GM19438 (cell line): ENCODE measurements at regions not wholly inside any gene's neighbourhood (a gene's known extent, or its start where the extent isn't known, plus 50 kb on each side); places are given as distances from the start of the nearest gene placed in this dataset.

Experiments used
- ATAC-seq: cut with Tn5 transposase; IDR thresholded peaks from one replicate; pipeline ENCODE4 v1.9.1; 2021; ENCODE audit warnings: low read depth; ENCODE audit not compliant: unreplicated experiment

DNA sequence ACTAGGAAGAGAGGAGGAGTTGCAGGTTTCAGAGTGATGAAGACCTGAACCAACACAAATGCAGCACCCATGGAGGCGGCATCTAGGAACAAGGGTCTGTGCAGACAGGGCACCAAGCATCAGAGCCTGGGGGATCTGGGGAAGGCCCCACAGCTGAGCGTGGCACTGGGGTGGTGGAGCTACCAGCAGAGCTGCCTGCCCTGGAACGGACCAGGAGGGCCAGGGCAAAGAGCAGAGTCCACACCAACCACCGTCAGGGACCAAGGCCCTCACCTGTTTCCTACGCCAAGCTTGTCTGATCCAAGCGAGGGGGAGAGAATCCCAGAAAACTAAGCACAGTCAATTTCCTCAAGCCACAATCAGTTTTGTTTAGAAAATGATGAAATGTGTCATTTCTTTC, 79.0 kb upstream of the SYT6 start:
- ATAC-seq: no peak

DNA sequence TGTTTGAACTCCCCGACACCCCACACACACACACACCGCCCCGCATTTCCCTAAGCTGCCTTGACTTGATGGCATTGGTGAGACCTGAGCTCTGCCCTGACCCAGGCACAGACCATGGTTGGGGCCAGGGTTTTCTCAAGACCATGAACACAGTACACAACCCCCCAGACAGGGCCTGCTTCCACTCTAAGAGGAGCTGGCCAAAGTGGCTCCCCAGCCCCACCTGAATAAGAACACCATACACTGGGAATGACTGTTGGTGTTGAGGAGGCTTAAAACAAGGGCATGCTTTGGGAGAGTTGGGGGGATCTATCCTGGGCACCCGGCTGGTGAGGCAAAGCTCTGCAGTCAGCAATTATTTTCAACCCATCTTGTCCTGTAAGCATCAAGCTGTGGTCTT, 77.6 kb upstream of the SYT6 start:
- ATAC-seq: no peak

DNA sequence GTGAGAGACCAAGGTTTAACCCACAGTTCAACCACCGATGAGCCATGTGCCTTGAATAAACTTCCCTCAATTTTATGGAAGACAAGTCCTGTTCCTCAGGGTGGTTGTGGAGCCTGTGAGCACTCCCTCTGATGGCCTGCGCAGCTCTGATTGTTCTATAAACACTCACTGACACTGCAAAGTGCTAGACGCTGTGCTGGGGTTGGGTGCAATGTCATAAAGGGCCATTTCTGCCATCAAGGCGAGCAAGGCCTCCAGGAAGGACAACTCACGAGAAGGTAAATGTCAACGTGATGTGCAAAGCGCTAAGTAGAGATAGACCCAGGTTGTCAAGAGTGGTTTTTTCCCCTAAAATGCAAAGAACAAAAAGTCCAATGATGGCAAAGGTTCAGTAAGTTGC, 75.7 kb upstream of the SYT6 start:
- no peak for ATAC-seq

DNA sequence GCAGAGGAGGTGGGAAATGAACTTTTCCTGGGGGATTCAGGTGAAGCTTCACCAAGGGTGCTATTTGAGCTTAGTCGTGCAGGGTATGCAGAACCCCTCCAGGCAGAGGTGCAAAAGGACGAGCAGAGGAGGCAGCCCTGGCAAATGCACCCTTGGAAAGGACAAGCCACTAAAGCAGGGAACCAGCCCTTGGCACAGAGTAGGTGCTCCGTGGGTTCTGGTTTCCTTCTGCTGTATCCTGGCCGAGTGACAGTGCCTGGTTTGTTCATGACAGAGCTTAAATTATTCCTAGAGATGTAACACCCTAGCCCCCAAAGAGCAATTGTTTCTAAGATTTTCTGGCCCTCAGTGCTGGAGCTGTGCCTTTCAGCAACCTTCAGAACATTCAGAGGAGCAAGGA, 73.4 kb upstream of the SYT6 start:
- no peak for ATAC-seq

DNA sequence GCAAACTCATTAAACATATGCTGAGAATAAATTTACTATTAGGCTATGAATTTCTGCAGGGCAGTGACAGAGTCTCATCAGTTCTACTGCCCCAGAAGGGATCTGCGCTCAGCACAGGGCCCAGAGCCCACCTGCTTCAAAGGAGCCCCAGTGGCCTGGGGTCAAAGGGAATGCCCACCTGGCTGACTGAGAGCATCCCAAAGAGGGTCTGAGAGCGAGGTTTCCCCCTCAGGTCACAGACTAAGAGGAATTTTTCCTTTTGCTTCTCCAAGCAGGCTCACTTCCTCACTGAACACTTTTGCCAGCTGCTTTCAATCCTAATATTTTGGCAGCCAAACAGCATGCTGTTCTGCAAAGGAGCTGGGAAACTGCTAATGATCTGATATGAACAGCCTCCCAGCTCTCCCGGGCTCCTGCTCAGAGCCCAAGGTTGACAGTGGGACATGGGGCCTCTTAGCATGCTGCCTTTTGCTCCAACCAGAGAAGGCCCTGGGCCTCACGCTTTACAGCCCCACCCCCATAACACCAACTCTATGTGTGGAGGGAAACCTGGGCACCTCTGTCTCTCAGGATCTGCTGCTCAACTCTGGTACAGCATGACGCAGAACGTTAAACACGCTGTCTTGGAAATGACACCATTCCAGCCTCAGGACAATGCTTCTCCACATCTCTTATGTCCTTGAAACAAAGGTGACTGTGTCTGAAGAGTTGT, 70.7 kb upstream of the SYT6 start:
- ATAC-seq: no peak

DNA sequence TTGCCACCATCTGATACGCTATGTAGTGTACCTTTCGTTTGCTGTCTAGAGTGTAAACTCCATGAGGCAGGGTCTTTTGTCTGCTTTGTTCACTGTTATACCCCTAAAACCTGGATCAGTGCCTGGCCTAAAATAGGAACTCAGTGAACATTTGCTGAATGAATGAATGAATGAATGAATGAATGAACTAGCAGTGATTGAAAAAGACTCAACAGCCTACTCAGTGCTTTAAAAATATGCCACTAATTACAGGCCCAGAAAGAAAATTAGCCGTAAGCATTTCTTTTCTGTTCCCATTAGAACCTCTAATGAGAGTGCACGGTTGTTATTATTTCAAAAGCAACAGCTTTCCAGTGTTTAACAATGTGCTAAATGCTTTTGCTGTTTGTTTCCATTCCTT, 69.3 kb upstream of the SYT6 start:
- ATAC-seq: no peak

DNA sequence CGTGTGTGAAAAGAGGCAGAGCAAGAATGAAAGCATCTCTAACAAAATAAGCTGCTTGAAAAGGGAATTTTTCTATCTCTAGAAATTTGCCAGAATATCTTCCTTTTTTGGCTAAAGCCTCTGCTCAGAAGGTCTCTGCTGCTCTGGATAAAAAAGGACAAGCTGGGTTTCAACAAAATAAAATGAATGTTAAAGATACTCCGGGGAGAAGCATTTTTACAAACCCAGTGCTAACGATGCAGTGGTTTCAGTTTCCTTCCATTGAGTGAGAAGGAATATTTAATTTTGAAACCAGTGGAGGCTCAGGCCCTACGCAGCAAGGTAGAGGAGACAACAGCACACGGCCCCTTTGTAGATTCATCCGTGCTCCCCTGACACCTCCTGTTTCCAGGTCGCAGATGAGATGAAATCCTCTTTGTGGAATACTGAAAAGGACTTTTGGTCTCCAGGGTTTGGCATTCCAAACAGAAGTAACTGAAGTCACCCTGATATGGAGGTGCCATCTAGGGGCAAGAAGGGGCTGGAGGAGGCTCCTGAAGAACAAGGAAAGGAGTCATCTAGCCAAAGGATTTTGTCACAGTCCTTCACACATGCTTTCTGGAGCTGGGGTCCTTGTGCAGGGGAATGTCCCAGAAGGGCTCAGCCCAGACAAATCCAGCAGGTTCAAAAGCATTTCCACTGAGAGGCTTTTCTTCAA, 65.7 kb upstream of the SYT6 start:
- no peak for ATAC-seq

DNA sequence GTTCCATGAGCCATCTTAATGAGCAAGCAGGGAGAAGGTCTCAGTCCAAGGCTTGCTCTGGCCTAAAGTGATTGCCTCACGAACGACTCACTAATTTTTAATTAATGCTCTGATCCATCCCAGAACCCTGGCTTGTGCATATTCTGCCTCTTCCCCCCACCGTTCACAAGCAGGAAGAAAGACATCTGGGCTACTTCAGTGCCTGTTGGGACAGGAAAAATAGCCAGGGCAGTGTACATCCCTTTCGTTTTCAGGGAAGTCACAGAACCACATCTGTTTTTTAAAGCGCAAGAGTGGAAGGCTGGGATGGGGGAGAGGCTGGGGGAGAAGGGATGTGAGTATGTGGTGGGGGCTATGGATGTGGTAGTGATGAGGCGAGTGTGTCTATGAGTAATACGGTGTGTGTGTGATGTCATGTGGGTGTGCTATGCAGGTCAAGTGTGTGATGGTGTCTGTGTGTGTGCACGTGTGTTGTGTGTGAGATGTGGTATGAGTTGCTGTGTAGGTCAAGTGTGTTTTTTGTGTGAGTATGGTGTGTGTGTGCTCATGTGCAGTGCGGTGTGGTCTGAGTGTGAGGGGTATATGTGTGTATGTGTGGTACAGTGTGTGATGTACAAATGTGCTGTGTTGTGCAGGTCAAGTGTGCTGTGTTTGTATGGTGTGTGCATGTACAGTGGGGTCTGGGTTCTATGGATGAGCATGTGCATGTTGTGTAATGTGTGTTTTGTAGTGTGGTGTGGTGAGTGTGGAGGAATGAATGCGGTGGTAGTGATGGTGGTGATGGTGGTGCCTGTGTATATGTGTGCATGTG, 64.9 kb upstream of the SYT6 start:
- ATAC-seq: no peak

DNA sequence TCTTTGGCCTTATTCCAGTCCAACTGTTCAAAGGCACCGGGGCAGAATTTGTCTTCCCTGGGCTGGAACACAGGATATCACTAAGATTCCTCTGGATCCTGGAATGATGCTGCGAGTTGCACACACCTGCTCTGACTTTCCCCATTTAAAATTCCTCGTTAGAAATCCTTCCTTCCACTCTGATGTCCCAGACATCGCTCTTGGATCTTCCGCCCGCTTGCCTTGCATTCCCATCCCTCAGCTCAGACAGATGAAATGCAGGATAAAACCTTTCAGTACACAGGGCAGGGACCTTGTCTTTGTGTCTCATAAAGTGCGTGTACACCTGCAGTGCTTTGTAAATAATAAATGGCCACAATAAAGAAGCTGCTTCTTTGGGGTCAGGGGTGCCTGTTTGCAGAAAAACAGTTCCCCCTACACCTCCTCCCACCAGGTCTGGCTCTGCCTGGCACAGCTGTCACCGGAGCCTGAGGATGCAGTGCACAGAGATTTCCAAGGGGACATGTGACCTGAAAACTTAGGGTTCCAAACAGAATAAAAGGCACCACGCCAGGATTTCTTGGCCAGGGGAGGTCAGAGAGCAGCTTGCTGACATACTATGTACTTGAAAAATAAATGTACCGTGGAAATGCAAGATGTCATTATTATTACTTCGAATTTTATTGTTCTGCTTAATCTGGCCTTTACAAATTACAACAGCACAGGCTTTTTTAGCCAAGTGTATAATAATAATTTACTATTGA, 62.9 kb upstream of the SYT6 start:
- ATAC-seq: no peak

DNA sequence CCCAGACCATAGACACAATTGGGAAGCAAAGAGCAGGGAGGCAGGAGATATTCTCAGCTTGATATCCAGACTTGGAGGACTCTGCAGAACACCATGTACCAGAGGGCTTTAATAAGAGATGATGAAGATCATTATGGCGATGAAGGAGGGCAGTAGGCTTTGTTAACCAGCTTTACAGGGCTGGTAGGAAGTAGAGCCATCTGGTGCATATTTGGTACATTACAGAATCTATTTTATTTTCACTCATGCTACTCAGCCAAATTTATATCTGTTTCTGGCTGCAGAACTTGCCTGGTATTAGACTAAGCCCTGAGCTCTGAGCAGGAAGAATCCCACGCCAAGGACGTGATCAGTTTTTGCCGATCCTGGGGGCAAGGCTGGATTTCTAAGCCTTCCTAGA, 61.8 kb upstream of the SYT6 start:
- no peak for ATAC-seq

DNA sequence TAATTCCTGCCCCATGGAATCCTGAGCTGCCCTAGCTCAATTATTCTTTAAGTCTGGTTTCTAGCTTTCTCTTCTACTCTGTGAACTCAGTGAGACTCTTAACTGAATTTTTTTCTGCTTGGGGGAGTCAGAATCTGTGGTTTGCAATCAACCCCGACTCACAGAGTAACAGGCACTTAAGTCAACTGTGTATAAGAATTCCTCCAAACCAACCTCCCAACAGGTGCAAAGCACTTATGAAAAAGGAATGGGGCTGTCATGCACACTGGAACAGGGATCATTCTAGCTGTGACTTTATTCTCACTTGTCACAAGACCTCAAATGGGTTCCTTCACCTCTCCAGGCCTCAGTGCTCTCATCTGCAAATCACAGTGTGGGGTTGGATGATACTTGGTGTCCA, 60.3 kb upstream of the SYT6 start:
- no peak for ATAC-seq

DNA sequence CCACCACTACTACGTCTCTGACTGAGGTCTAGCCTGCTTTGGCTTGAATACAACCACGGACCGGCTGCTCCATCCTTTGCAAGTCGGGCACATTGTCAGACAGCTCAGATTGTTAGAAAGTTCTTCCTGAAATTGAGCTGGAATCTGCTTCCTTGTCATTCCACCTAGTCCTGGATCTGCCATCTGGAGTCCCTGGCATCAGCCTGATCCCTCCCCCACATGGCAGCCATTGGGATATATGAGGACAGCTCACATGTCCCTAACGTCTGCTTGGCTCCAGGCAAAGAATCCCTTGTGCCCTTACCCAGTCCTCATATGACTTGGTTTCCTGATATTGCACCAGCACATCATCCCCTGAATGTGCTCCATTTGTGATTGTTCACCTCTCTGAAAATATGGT, 56.3 kb upstream of the SYT6 start:
- ATAC-seq: no peak

DNA sequence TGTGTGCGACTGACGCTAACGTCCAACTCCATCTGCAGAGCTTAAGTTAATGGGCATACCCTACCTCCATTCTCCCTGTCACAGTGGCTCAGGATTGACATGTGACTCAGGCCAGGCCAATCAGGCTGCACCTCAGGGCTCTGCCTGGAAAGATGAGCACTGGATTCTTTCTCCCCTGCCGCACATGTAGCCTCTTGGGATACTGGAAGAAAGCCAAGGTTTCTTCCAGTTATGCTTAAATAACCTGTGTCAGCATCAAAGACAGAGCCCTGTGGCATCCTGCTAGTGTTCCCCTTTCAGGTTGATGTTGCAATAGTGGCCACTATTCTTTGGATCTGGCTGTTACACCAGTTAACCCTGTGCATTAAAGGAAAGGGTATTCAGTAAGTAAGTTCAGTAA, 55.0 kb upstream of the SYT6 start:
- ATAC-seq: no peak

DNA sequence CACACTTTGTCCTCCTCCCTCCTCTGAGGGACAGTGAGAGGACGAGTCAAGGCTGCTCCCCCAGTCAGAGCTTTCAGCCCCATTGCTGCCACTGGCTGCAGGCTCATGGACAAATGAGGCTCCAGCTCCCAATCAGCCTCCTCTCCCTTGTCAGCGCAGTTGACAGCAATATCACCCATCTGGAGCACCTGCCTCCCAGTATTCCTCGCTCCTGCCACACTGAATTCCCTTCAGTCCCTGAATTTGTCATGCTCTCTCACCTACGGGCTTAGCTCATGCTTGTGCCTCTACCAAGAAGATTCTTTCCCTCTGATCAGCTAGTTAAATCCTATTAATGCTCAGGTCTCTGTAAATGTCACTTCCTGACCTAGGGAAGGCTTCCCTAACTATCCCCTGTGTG, 54.4 kb upstream of the SYT6 start:
- no peak for ATAC-seq

DNA sequence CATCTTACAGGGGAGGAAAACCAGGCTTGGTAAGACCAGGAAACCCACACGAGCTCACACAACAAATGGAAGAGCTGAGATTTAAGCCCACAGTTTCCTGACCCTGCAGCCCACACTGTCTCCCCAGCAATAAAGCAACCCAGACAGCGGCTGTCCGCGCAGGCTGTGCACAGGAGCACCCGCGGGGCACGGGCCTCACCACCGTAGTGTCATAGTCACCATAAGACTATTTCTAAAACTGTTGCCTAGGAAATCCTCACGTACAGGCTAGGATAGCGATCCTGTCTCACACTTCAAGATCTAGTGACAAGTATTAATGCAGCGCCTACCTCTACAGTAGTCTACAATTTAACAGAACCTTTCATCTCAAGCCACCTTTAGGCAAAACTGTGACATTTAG, 54.0 kb upstream of the SYT6 start:
- ATAC-seq: no peak

DNA sequence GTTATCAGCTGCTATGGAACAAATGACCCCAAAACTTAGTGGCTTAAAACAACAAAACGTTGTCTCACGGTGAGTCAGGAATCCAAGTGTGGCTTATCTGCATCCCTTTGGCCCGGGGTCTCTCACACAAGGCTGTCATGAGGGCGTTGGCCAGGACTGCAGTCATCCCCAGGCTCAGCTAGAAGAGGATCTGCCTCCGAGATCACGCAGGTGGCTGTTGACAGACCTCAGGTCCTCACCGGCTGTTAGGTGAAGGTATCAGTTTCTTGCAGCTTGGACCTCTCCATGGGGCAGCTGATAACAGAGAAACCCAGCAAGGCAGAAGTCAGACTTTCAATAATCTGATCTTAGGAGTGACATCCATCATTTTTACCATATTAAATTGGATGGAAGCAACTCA, 52.7 kb upstream of the SYT6 start:
- no peak for ATAC-seq

DNA sequence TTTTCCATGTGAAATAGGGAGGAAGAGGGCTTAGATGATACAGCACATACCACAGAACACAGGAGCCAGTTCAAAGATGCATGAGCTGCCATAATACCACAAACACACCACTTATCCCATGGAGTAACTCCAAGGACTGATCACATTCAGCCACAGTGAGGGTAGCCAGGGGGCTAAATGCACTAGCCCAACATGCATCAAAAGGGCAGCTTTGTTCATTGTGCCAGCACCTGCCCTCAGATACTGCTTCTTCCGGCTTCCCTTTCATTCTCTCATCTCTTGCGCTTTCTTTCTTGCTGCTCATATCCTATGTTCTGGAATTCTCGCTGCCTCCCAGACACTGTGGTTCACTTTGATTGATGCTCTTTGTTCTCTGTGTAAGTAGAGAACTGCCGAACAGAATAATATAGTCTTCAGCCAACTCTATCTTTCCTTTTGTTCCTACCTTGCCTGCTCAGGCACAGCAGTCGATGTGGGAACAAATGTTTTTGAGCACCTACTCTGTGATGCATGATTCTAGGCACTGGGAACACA, 50.0 kb upstream of the SYT6 start:
- ATAC-seq: no peak
